HG02973 (cell line): ENCODE measurements at regions not wholly inside any gene's neighbourhood (a gene's known extent, or its start where the extent isn't known, plus 50 kb on each side); places are given as distances from the start of the nearest gene placed in this dataset.
"Not testable (repeated sequence)": the region's sequence is repeated elsewhere in the genome, so short reads cannot be mapped to it uniquely, and the experiment has no call there.

Experiments used
- ATAC-seq: cut with Tn5 transposase; IDR thresholded peaks from one replicate; pipeline ENCODE4 v1.9.1; 2021; ENCODE audit warnings: moderate library complexity; ENCODE audit not compliant: unreplicated experiment

DNA sequence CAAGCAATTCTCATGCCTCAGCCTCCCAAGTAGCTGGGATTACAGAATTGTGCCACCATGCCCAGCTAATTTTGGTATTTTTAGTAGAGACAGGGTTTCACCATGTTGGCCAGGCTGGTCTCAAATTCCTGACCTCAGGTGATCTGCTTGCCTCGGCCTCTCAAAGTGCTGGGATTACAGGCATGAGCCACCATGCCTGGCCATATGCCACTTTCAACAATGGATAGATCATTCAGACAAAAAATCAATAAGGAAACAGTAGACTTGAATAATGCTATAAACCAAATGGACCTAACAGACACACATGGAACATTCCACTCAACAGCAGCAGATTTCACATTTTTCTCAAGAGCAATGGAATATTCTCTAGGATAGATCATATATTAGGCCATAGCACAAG lies 50.5 kb upstream of the RALGPS2 start:
- ATAC-seq: not testable (repeated sequence)
